H7 (cell line): ENCODE measurements at regions not wholly inside any gene's neighbourhood (a gene's known extent, or its start where the extent isn't known, plus 50 kb on each side); places are given as distances from the start of the nearest gene placed in this dataset.
A peak's percentile ranks its signal among the peaks of the same experiment; 100 is the strongest.

Experiments used
- DNase-seq: peaks from one replicate; pipeline ENCODE4 v3.0.0; 2012
- H3K27me3 ChIP-seq: 2 replicates; pipeline ENCODE4 v1.6.0; 2011; ENCODE audit warnings: mild to moderate bottlenecking, low read length; ENCODE audit not compliant: control insufficient read depth, insufficient read depth
- H3K36me3 ChIP-seq: replicated peaks from 2 replicates; pipeline ENCODE4 v1.5.1; 2011; ENCODE audit warnings: low read length; ENCODE audit not compliant: control insufficient read depth, insufficient read depth
- H3K4me3 ChIP-seq: 2 replicates; pipeline ENCODE4 v1.5.1; 2011; ENCODE audit warnings: low read depth, mild to moderate bottlenecking, control low read depth, low read length, moderate library complexity; ENCODE audit not compliant: insufficient read depth

DNA sequence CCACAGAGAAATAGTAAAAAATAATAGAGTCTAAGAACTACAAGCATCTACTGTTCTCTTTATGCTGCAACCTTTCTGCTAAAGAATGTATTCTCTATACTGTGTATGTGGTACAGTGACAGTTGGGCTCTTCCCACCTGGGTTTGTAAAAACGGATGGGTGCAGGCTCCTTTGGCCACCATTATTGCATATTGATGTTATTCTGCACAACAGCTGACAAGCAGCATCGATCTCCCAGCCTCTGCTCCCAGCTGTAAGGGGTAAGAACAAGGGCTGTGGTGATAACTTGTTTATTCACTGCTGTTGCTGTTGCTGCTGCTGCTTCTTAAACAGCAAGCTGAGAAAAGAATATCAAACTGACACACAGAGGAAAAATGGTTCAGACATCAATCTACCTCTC, 56.1 kb downstream of the KCNRG start:
- no peaks in the 10 kb centered on the region for H3K36me3 ChIP-seq
- DNase-seq: no peak
- H3K4me3 ChIP-seq: no peak overlapping the region
- no peaks in the 10 kb centered on the region for H3K27me3 ChIP-seq

DNA sequence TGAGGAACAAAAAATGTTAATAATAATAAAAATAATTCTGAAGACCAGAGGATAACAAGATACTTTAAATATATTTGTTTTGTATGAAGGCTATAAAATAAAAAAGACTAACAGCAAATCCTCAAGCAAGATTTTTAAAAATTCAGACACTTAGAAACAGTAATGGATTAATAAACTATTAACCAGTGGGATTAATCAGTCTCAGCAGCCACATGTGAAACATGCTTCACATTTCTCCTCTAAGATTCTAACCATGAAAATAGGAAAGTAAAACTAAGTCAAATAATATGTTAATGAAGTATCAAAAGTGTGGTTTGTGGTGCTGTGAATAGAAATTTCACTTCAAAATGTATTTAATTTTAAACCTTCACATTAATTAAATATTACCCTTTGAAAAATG, 57.4 kb downstream of the KCNRG start:
- Histone ChIP-seq H3K27me3 (no peaks in the 10 kb centered on the region), H3K36me3 (no peaks in the 10 kb centered on the region), H3K4me3 (no peak overlapping the region)
- DNase-seq: no peak

DNA sequence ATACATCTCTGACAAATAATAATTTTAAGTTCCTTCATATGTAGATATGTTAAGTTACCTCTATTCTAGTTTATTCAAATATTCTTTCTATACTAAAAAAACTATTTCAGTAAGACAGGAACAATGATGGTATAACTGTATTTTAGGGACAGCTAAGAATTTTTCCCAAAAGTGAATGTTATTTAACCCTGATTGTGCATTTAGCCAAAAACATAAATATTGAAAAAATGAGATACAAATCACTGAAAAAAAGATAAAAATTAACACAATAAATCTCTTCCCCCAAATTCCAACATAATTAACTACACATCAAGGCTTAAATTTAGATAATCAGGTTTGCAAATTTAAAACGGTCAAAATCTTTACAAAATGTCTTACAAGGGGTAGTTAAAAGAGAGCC, 58.1 kb downstream of the KCNRG start:
- Histone ChIP-seq H3K27me3 (no peaks in the 10 kb centered on the region), H3K36me3 (no peaks in the 10 kb centered on the region), H3K4me3 (no peak overlapping the region)
- no peak for DNase-seq

DNA sequence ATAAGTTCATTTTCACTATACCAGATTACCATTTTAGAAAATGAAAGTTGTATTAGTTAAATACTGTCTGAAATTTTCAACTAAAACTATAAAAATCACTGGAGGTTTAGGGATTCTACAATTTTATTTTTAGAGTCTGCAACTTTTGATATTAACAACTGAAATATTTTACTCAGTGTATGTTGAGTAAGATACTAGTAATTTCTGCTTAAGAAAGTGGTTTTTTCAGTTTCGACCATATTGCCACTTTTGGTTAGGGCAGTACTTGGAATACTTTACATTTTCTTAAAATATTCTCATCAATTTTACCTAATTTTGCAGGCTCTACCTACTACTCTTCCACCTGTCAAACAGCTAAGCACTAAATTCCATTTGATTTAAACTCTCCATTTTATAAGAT, 59.6 kb downstream of the KCNRG start:
- Histone ChIP-seq H3K36me3 (no peaks in the 10 kb centered on the region), H3K4me3 (no peak overlapping the region), H3K27me3 (peaks cover 4% of the 10 kb centered on the region; the same call in 1 of the 2 replicates)
- no peak for DNase-seq

GRCh38 chr13:50075619-50076097, 60.4 kb downstream of the KCNRG start:
- no peak overlapping the region for H3K4me3 ChIP-seq
- H3K36me3 ChIP-seq: no peaks in the 10 kb centered on the region
- peaks cover 4% of the 10 kb centered on the region; the same call in 1 of the 2 replicates for H3K27me3 ChIP-seq
- no peak for DNase-seq

DNA sequence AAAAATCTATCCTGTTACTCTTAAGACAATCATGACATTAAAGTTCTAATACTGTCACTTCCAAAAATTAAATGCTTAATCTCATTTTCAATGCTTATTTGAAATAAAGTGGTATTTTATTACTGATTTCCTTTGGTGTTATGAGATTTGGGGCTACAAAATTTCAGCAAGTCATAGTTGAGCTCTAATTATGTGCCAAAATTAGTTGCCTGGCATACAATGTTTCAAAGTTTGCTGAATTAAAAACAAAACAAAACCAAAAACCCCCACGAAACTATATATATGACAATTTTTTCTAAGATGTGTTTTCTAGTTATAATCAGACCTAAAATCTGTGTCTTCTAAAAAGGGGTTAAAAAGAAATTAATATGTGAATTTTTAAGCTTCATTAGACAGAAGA, 62.2 kb downstream of the KCNRG start:
- DNase-seq: no peak
- Histone ChIP-seq H3K36me3 (no peaks in the 10 kb centered on the region), H3K4me3 (no peak overlapping the region), H3K27me3 (peaks cover 4% of the 10 kb centered on the region; the same call in 1 of the 2 replicates)

- no peak overlapping the region for H3K4me3 ChIP-seq
- H3K36me3 ChIP-seq: no peaks in the 10 kb centered on the region
- no peak for DNase-seq
- H3K27me3 ChIP-seq: peaks cover 4% of the 10 kb centered on the region; the same call in 1 of the 2 replicates
Measured at GRCh38 chr13:50078231-50078894, 63.1 kb downstream of the KCNRG start.

GRCh38 chr13:50078895-50079654, 63.8 kb downstream of the KCNRG start:
- H3K27me3 ChIP-seq: peaks cover 4% of the 10 kb centered on the region; the same call in 1 of the 2 replicates
- no peak overlapping the region; the same call in 1 of the 2 replicates for H3K4me3 ChIP-seq
- H3K36me3 ChIP-seq: no peaks in the 10 kb centered on the region
- DNase-seq: no peak

DNA sequence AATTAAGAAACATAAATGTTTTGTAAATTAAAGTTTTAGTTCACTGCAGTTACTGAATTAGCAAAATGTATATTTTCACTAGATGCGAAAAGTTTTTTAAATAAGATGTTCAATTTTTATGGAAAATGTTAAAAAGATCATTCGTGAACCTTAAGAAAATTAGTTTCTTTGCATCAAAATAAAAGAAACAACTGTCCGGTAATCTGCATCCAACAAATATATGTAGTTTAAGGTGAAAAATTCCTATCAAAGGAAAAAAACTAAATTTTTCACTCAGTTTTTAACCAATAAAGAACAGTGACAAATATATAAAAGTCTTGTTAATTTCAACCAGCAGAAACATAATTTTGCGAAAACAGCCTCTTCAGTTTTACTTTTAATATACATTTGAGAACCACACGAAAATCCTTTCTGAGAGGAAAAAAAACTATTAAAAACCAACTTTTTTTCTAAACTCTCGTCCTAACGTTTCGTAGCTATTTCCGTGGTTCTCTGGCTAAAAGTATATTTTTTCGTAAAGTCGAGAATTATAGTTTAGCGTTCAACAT, 64.5 kb downstream of the KCNRG start:
- Histone ChIP-seq H3K27me3 (peaks cover 4% of the 10 kb centered on the region; the same call in 1 of the 2 replicates), H3K4me3 (peak overlapping the region; percentile 87)
- no peak for DNase-seq

GRCh38 chr13:50080203-50080910, 65.1 kb downstream of the KCNRG start:
- H3K27me3 ChIP-seq: peaks cover 4% of the 10 kb centered on the region; the same call in 1 of the 2 replicates
- H3K36me3 ChIP-seq: no peaks in the 10 kb centered on the region
- no peak for DNase-seq
- H3K4me3 ChIP-seq: peak overlapping the region; percentile 87

More for the DNA sequence above, 64.5 kb downstream of the KCNRG start:
- H3K36me3 ChIP-seq: no peaks in the 10 kb centered on the region

GRCh38 chr13:50080911-50081678, 65.9 kb downstream of the KCNRG start:
- DNase-seq: peak; percentile 76
- Histone ChIP-seq H3K36me3 (no peaks in the 10 kb centered on the region), H3K27me3 (peaks cover 4% of the 10 kb centered on the region; the same call in 1 of the 2 replicates), H3K4me3 (peak overlapping the region; percentile 87)

DNA sequence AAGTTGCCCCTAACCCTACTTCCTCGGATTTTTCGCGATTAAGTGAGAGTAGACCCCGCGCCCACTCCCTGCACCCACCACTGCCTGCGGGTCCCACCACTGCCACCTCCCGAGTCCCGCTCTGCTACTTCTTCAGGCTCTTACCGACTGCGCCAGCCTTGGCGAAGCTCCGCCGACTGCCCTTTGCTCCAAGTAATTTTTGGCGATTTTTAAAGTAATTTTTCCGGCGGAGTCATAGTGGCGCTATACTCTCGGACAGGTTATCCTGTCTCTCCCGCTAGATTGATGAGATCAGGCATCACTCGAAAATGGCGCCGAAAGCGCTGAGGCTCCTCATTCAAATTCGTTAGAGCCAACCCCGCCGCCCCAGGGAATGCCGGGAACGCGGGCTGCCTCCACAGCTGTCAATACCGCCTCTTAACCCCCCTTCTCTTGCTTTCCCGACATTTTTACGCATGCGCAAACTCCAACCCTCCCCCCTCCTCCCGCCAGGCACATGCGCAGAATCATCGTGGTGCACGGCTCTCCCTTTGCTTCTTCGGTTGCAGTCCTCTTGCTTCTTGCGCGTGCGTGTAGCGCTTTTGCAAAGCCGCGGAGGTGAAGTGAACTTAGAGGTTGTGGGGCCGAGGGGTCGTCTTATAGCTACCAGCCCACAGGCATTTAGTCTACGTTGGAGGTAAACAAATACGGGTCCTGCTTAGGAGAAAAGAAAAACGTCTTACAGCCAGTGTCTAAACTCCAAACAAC, 66.6 kb downstream of the KCNRG start:
- Histone ChIP-seq H3K36me3 (no peaks in the 10 kb centered on the region), H3K4me3 (peak overlapping the region; percentile 87), H3K27me3 (peaks cover 4% of the 10 kb centered on the region; the same call in 1 of the 2 replicates)
- peak; percentile 93 for DNase-seq
